ENCODE measurements at regions not wholly inside any gene's neighbourhood (a gene's known extent, or its start where the extent isn't known, plus 50 kb on each side); places are given as distances from the start of the nearest gene placed in this dataset.
"Not testable (repeated sequence)": the region's sequence is repeated elsewhere in the genome, so short reads cannot be mapped to it uniquely, and the experiment has no call there.

- no peak for DNase-seq (ENCODE audit: low read depth in 2 of 2)
- Histone ChIP-seq H3K36me3 (ENCODE audit: control insufficient read depth, insufficient read depth, low read length) (no peaks in the 10 kb centered on the region), H3K27ac (ENCODE audit: insufficient read depth, low read length) (no peak overlapping the region), H3K9ac (ENCODE audit: insufficient read depth, low read length) (no peak overlapping the region), H4K20me1 (ENCODE audit: control insufficient read depth, extremely low read depth, insufficient read depth, low read length) (no peaks in the 10 kb centered on the region), H3K4me2 (ENCODE audit: extremely low read depth, insufficient read depth, low read length) (no peak overlapping the region), H3K9me3 (ENCODE audit: control insufficient read depth, insufficient read depth, low read depth, low read length) (no peaks in the 10 kb centered on the region), H3K4me3 (replicated peaks in 1 of 4; ENCODE audit: control extremely low read depth in 1 of 4, insufficient read depth in 1 of 4, low read depth in 3 of 4, low read length in 4 of 4) (no peak overlapping the region), H3K27me3 (ENCODE audit: control insufficient read depth, insufficient read depth, low read length) (no peaks in the 10 kb centered on the region), H3K4me1 (ENCODE audit: control insufficient read depth, extremely low read depth, insufficient read depth, low read length) (no peaks in the 10 kb centered on the region), H2AFZ (ENCODE audit: low read length) (no peak overlapping the region), H3K79me2 (ENCODE audit: control insufficient read depth, insufficient read depth, low read length) (no peaks in the 10 kb centered on the region)
- TF ChIP-seq EZH2 (IDR thresholded peaks at IDR 0.05; ENCODE audit: low read length, missing control alignments), result no peak
- no peak for TF ChIP-seq CTCF (conservative IDR thresholded peaks at IDR 0.05 in 1 of 2, IDR thresholded peaks at IDR 0.05 in 1 of 2; ENCODE audit: low read depth in 1 of 2, low read length in 2 of 2)
Measured at GRCh38 chr12:23380419-23381100, 568.9 kb downstream of the SOX5 start.

- not testable (repeated sequence) for H3K4me1 ChIP-seq (ENCODE audit: control insufficient read depth, extremely low read depth, insufficient read depth, low read length); H2AFZ ChIP-seq (ENCODE audit: low read length); DNase-seq (ENCODE audit: low read depth in 2 of 2); H4K20me1 ChIP-seq (ENCODE audit: control insufficient read depth, extremely low read depth, insufficient read depth, low read length); H3K27ac ChIP-seq (ENCODE audit: insufficient read depth, low read length); H3K9ac ChIP-seq (ENCODE audit: insufficient read depth, low read length); H3K4me3 ChIP-seq (replicated peaks in 1 of 4; ENCODE audit: control extremely low read depth in 1 of 4, insufficient read depth in 1 of 4, low read depth in 3 of 4, low read length in 4 of 4); H3K4me2 ChIP-seq (ENCODE audit: extremely low read depth, insufficient read depth, low read length); H3K36me3 ChIP-seq (ENCODE audit: control insufficient read depth, insufficient read depth, low read length); H3K79me2 ChIP-seq (ENCODE audit: control insufficient read depth, insufficient read depth, low read length); H3K9me3 ChIP-seq (ENCODE audit: control insufficient read depth, insufficient read depth, low read depth, low read length); H3K27me3 ChIP-seq (ENCODE audit: control insufficient read depth, insufficient read depth, low read length)
Measured at GRCh38 chr12:23388898-23389297, 560.6 kb downstream of the SOX5 start.

- H3K27ac ChIP-seq (ENCODE audit: insufficient read depth, low read length); H3K36me3 ChIP-seq (ENCODE audit: control insufficient read depth, insufficient read depth, low read length); H3K4me3 ChIP-seq (replicated peaks in 1 of 4; ENCODE audit: control extremely low read depth in 1 of 4, insufficient read depth in 1 of 4, low read depth in 3 of 4, low read length in 4 of 4); H3K27me3 ChIP-seq (ENCODE audit: control insufficient read depth, insufficient read depth, low read length); DNase-seq (ENCODE audit: low read depth in 2 of 2); H3K4me1 ChIP-seq (ENCODE audit: control insufficient read depth, extremely low read depth, insufficient read depth, low read length); H3K9me3 ChIP-seq (ENCODE audit: control insufficient read depth, insufficient read depth, low read depth, low read length); H4K20me1 ChIP-seq (ENCODE audit: control insufficient read depth, extremely low read depth, insufficient read depth, low read length); H2AFZ ChIP-seq (ENCODE audit: low read length); H3K79me2 ChIP-seq (ENCODE audit: control insufficient read depth, insufficient read depth, low read length); H3K4me2 ChIP-seq (ENCODE audit: extremely low read depth, insufficient read depth, low read length); H3K9ac ChIP-seq (ENCODE audit: insufficient read depth, low read length): not testable (repeated sequence)
Measured at GRCh38 chr12:23389315-23389714, 560.2 kb downstream of the SOX5 start.

- Histone ChIP-seq H3K4me1 (ENCODE audit: control insufficient read depth, extremely low read depth, insufficient read depth, low read length) (no peaks in the 10 kb centered on the region), H3K27ac (ENCODE audit: insufficient read depth, low read length) (no peak overlapping the region), H3K9ac (ENCODE audit: insufficient read depth, low read length) (no peak overlapping the region), H4K20me1 (ENCODE audit: control insufficient read depth, extremely low read depth, insufficient read depth, low read length) (no peaks in the 10 kb centered on the region), H3K4me3 (replicated peaks in 1 of 4; ENCODE audit: control extremely low read depth in 1 of 4, insufficient read depth in 1 of 4, low read depth in 3 of 4, low read length in 4 of 4) (no peak overlapping the region), H3K9me3 (ENCODE audit: control insufficient read depth, insufficient read depth, low read depth, low read length) (no peaks in the 10 kb centered on the region), H3K36me3 (ENCODE audit: control insufficient read depth, insufficient read depth, low read length) (no peaks in the 10 kb centered on the region), H2AFZ (ENCODE audit: low read length) (no peak overlapping the region), H3K79me2 (ENCODE audit: control insufficient read depth, insufficient read depth, low read length) (no peaks in the 10 kb centered on the region), H3K27me3 (ENCODE audit: control insufficient read depth, insufficient read depth, low read length) (no peaks in the 10 kb centered on the region), H3K4me2 (ENCODE audit: extremely low read depth, insufficient read depth, low read length) (no peak overlapping the region)
- DNase-seq (ENCODE audit: low read depth in 2 of 2), result no peak
- TF ChIP-seq EZH2 (IDR thresholded peaks at IDR 0.05; ENCODE audit: low read length, missing control alignments) (no peak), CTCF (conservative IDR thresholded peaks at IDR 0.05 in 1 of 2, IDR thresholded peaks at IDR 0.05 in 1 of 2; ENCODE audit: low read depth in 1 of 2, low read length in 2 of 2) (no peak)
Measured at GRCh38 chr12:23399402-23399933, 550.0 kb downstream of the SOX5 start.
